ENCODE measurements at regions not wholly inside any gene's neighbourhood (a gene's known extent, or its start where the extent isn't known, plus 50 kb on each side); places are given as distances from the start of the nearest gene placed in this dataset.

- no peak for DNase-seq
Measured at GRCh38 chr10:60663850-60664249, 114.4 kb upstream of the CDK1 start.

DNA sequence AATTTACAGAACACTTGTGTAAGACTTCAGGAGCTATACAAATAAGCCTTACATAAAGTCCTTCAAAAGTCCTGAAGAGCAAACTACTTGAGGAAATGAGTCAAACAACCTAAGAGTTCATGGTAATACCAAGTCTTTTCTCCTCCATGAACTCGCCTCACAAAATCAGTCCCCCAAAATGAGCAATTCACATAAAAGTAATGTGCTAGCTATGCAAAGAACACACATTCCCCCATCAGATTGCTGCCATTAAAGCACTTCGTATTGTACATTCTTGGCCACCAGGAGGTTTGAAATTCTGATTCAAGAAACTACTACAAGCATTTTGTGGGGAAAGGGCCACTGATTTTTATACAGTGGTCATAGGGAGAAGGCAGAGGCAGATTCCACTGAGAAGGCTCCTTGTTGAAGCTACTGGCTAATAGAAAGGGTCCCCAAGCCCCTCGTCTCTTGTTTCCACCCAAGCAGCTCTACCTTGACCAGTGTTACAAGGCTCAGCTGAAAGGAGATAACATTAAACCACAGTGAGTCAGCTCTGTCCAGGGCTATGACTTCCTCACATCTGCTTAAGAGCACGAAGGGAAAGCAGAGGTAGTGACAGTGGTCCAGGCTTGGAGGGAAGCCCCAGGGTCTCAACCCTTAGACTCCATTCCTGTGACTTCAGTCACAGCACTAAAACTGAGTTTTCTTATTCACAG is 115.2 kb upstream of the CDK1 start:
- peak; percentile 50 for DNase-seq

DNA sequence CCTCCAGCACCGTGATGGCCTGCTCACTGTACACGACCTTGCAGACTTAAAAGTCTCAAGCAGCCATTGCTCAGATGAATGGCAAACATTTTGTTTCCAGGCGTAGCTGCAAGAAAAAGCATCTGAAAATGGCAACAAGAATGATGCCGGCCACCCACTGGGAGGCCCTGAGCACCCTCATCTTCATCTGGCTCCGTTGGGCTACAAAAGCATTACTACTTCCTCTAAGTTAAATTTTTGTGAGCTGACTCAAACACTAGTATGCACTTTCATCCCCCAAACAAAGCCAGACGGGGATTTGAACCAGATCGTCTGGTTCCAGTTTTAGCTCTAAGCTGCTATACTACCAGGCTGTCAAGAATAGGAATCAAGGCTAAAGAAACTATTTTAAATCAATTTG is 116.6 kb upstream of the CDK1 start:
- peak; percentile 92 for DNase-seq

DNA sequence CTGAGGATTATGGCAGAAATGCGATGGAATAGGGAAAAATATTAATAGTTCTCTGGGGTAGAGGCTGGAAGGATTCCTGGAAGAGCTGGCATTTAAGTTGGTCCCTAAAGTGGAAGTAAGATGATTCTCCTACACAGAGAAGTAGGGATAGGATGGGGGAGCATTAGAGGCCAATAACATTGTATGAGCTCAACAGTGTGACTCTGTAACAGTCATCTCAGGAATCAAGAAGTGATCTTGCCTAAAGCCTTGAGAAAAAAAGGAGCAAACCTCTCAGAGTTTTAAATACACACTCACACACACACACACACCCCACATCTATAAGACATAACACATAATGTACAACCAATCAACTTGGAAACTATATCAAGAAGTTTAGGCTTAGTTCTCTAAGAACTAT is 117.7 kb upstream of the CDK1 start:
- DNase-seq = no peak

GRCh38 chr10:60654813-60655464 is 123.3 kb upstream of the CDK1 start:
- DNase-seq = peak; percentile 40

- DNase-seq = no peak
Measured at GRCh38 chr10:60652628-60653027, 125.7 kb upstream of the CDK1 start.

DNA sequence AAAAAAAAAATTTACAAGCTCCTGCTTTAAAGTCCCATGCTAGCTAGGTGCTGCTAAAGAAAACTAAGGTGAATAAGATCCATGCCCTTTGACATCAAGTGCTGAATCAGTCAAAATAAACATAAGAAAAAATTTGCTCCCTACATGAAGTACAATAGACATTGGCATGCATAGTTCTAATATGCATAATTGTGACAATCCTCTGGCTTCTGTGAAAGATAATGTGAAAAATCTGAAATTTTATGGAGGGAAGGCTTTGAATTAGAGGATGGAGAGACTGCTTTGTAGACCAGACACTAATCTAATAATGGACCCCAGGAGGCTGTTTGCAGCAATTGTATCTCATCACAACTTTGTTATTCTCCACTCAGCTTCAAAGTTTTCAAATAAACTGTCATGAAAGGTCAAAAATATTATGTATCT is 127.9 kb upstream of the CDK1 start:
- no peak for DNase-seq

GRCh38 chr10:60649485-60650377 is 128.5 kb upstream of the CDK1 start:
- DNase-seq = no peak

DNA sequence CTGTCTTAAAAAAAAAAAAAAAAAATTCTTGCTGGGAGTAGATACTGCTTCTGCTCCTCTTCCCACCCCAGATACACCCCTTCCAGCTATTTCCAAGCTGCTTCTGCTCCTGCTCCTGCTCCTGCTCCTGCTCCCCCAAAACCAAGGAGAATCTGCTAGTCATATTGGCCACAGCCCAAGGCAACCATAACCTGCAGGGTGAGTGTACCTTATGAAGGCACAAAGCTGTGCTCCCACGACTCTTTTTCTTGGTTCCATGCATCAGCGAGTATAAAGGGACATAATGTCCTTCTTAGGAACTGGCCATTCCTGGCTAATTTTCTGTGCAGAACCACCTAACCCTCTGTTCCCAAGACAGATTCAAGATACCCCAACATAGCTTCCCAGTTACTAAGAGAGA is 129.5 kb upstream of the CDK1 start:
- DNase-seq = no peak

GRCh38 chr10:60646966-60647796 is 131.1 kb upstream of the CDK1 start:
- DNase-seq = peak; percentile 65

DNA sequence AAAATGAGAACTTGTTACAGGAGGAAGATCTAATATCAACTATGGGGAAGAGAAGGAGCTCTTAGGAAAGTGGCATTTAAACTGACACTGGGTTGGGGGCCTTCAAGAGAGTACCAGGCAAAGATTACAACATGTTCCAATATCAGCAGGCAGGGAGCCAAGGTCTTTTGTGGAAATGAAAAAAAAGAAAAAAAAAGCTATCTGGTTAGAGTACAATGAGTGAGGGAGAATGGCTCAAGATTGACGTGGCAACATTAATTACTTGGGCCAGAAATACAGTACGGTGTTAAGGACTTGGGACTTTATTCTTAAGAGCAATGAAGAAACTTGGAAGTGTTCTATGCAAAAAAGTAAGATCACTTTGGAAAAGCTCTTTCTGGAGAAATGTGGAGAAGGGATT is 132.3 kb upstream of the CDK1 start:
- no peak for DNase-seq

- DNase-seq = no peak
Measured at GRCh38 chr10:60644436-60645130, 133.7 kb upstream of the CDK1 start.

GRCh38 chr10:60643874-60644273 is 134.4 kb upstream of the CDK1 start:
- DNase-seq = no peak

DNA sequence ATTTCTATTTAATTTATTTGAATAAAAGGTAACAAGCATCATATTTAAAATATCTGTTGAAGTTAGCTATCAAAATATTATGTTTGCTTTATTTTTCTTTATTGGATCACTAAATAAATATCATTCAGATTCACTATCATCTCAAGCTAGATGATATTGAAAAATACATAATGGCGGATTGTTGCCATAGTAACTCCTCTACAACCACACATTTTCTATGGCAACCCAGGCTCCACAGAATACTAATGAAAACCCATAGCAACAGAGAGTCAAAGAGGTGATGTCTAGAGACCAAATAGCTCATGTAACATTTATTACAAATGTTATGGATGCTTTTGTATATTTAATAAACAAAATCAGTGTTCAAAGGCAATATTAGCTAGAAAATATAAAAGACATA is 148.9 kb upstream of the CDK1 start:
- no peak for DNase-seq

DNA sequence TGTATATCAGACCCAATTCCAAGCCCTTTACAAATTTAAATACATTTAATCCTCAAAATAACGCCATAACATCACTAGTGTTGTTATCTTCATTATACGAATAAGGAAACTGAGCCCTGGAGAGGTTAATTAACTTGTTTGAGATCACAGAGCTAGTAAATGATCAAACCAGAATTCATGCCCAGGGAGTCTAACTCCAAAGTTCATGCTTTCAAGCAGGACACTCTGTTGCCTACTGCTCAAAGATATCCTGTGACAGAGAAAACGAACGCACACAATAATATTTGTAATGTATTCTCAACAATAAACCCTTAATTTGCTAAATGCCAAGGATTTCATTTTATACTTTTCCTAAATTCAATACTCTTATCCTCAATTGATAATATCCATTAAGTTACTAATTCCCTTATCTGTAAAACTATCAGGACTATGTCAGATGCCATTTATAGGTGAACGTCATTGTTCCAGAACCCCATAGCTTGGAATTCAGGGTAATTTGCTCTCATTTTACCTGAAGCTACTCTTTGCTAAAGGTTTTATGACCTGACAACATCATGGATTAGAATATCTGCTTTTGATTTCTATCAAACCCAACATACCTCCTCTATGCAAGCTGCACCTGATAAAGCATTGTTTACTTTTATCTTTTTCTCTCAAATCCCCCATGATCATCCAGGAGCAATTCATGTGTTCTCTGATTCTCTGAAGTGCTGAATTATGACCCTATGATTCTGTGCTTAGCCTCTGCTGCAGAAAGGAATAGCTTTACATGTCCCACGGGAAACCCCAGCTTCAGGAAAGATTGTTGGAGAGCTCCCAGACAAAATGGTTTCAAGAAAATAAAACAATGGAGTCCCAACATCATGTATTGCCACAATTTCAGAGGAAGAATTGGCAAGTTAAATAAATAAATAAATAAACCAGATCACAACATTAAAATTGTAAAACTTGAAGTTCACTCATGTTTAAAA is 150.2 kb upstream of the CDK1 start:
- no peak for DNase-seq

DNA sequence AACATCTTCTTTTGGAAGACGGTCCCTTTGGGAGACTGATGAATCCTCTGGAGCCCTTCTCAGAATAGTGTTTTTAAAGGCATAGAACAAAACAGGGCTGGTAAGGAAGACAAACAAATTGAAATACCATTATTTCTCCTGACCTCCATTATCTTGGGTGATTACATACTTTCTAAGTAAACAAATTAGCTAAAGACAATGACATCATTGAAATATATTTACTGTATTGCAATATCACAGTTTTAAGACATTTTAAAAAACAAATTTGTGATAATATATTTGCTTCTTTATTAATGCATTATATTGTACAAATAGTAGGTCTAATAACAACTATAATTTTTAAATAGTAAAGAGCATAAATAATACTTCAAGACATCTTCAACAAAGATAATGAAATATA is 152.2 kb upstream of the CDK1 start:
- DNase-seq = no peak

- DNase-seq = no peak
Measured at GRCh38 chr10:60623627-60624026, 154.7 kb upstream of the CDK1 start.

- no peak for DNase-seq
Measured at GRCh38 chr10:60621018-60621417, 157.3 kb upstream of the CDK1 start.

GRCh38 chr10:60618861-60619260 is 159.4 kb upstream of the CDK1 start:
- DNase-seq = no peak

DNA sequence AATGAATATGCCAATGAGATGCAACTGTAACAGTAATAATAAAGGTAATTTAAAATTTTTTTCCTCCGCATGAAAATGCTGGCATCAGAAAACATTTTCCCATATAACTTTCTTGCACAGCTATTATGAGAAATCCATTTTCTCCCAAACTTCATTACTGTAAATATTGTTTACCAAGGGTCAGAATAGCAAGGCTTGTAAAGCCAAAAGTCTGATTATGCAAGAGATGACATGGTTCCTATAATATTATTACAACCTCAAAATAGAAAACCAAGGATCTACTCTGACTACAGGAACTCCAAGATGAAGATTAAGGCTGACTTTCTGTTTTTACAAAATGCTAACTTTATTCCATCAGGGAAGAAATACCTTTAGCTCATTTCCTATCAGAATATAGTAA is 162.7 kb upstream of the CDK1 start:
- no peak for DNase-seq

DNA sequence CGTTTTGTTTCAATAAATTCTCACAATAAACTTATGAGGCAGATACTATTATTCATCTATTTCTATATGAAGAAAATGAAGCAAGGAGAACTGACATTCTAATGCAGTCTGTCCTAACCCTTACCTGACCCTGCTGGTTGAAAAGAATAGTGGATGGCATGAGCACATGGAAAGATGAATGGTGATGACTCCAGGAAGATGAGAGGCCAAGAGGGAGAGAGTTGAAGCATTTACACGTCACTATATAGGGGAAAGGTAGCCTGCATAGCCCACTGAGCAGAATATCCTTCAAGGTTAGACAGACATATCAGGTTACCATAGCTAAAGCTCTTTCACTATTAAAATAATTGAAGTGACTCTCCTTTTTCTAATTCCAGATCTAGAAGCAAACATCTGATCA is 163.9 kb upstream of the CDK1 start:
- no peak for DNase-seq

Measured in fibroblast of skin of back (primary cell).